Esophagus muscularis mucosa (tissue), 4 donors: ENCODE measurements at regions not wholly inside any gene's neighbourhood (a gene's known extent, or its start where the extent isn't known, plus 50 kb on each side); places are given as distances from the start of the nearest gene placed in this dataset.

ENCODE experiments used
- DNase-seq: peaks from one replicate; pipeline ENCODE4 v3.0.0-alpha.2; 2017; ENCODE audit errors: extremely low spot score
- H3K27ac ChIP-seq, 4 donors: fragments of 200-600 bp; sonication (generic); replicated peaks in 1 of 4; 1 replicate in 3 of 4; 2 replicates in 1 of 4; pipeline ENCODE4 v1.5.1; 2016 to 2019; ENCODE audit warnings: mild to moderate bottlenecking in 1 of 4
- H3K27me3 ChIP-seq, 4 donors: fragments of 200-600 bp; sonication (generic); one replicate each; pipeline versions ENCODE4 v1.5.1 to v1.6.0; 2016 to 2019
- H3K36me3 ChIP-seq, 4 donors: fragments of 200-600 bp; sonication (generic); one replicate each; pipeline ENCODE4 v1.5.1; 2016 to 2019
- H3K4me1 ChIP-seq, 4 donors: fragments of 200-600 bp; sonication (generic); one replicate each; pipeline ENCODE4 v1.5.1; 2016 to 2019
- H3K4me3 ChIP-seq, 4 donors: fragments of 200-600 bp; sonication (generic); 1 replicate in 2 of 4; 2 replicates in 2 of 4; pipeline ENCODE4 v1.5.1; 2016 to 2019; ENCODE audit warnings: mild to moderate bottlenecking in 4 of 4, moderate library complexity in 1 of 4
- H3K9me3 ChIP-seq, 4 donors: fragments of 200-600 bp; sonication (generic); 1 replicate in 3 of 4; 2 replicates in 1 of 4; pipeline ENCODE4 v1.5.1; 2016 to 2019
- CTCF ChIP-seq, 3 experiments: fragments of 200-600 bp in 2 of 3; fragments of 450-650 bp in 1 of 3; sonication (generic) in 2 of 3; IDR thresholded peaks; one replicate each; pipeline ENCODE4 v1.5.1; 2017 to 2019; ENCODE audit warnings: antibody characterized with exemption in 3 of 3, mild to moderate bottlenecking in 2 of 3, moderate library complexity in 1 of 3
- EP300 ChIP-seq: sonication (generic); formaldehyde crosslinking; IDR thresholded peaks from one replicate; pipeline ENCODE4 v1.6.1; 2017; ENCODE audit warnings: antibody characterized with exemption
- POLR2A ChIP-seq: fragments of 450-650 bp; IDR thresholded peaks from one replicate; pipeline ENCODE4 v1.6.1; 2017; ENCODE audit warnings: antibody characterized with exemption, moderate library complexity, mild to moderate bottlenecking, low read depth
- POLR2AphosphoS5 ChIP-seq, 2 donors: sonication (generic); formaldehyde crosslinking; IDR thresholded peaks; one replicate each; pipeline ENCODE4 v1.6.1; 2017; ENCODE audit warnings: antibody characterized with exemption in 2 of 2
- WGBS: methylation state at CpG from one replicate; pipeline ENCODE4 v1.1.5; 2018; 5-methylcytosine and 5-hydroxymethylcytosine counted together
- intact Hi-C: fragments of 100-400 bp; cut with DNase I; formaldehyde crosslinking; loops from one replicate; pipeline ENCODE4 v1.15.1; 2023

- Histone ChIP-seq H3K4me3 (no peak overlapping the region), H3K9me3 (no peaks in the 10 kb centered on the region), H3K36me3 (no peaks in the 10 kb centered on the region), H3K4me1 (no peaks in the 10 kb centered on the region), H3K27ac (no peak overlapping the region), H3K27me3 (no peaks in the 10 kb centered on the region)
- 92% methylated on average over 2 of the region's 12 CpGs for WGBS
- TF ChIP-seq CTCF (IDR thresholded peaks at IDR 0.05): no peak
- no peak for TF ChIP-seq EP300
- no peak for TF ChIP-seq POLR2A
- no peak for TF ChIP-seq POLR2AphosphoS5 (IDR thresholded peaks at IDR 0.05)
- DNase-seq: no peak
- intact Hi-C loops: no loop called here
Observed at GRCh38 chr18:39529358-39529757, 1963.8 kb upstream of the CELF4 start.

- Histone ChIP-seq H3K9me3 (no peaks in the 10 kb centered on the region), H3K4me3 (no peak overlapping the region), H3K27me3 (no peaks in the 10 kb centered on the region), H3K36me3 (no peaks in the 10 kb centered on the region), H3K27ac (no peak overlapping the region), H3K4me1 (no peaks in the 10 kb centered on the region)
- no peak for DNase-seq
- no peak for TF ChIP-seq CTCF (IDR thresholded peaks at IDR 0.05)
- TF ChIP-seq EP300: no peak
- TF ChIP-seq POLR2AphosphoS5 (IDR thresholded peaks at IDR 0.05): no peak
- TF ChIP-seq POLR2A: no peak
- WGBS: 49% methylated on average over 1 of the region's 1 CpG
- intact Hi-C loops: no loop called here
Observed at GRCh38 chr18:39527465-39527864, 1961.9 kb upstream of the CELF4 start.

- no peaks in the 10 kb centered on the region for H3K9me3 ChIP-seq
- no peak overlapping the region for H3K4me3 ChIP-seq
- no peak for DNase-seq
- H3K4me1 ChIP-seq: no peaks in the 10 kb centered on the region
- H3K36me3 ChIP-seq: no peaks in the 10 kb centered on the region
- TF ChIP-seq EP300 (no peak), POLR2A (no peak), CTCF (IDR thresholded peaks at IDR 0.05) (no peak), POLR2AphosphoS5 (IDR thresholded peaks at IDR 0.05) (no peak)
- intact Hi-C loops: no loop called here
- no peaks in the 10 kb centered on the region for H3K27me3 ChIP-seq
- no peak overlapping the region for H3K27ac ChIP-seq
Observed at GRCh38 chr18:39524370-39524769, 1958.8 kb upstream of the CELF4 start.

- H3K36me3 ChIP-seq: no peaks in the 10 kb centered on the region
- TF ChIP-seq CTCF (IDR thresholded peaks at IDR 0.05) (no peak), POLR2AphosphoS5 (IDR thresholded peaks at IDR 0.05) (no peak), POLR2A (no peak), EP300 (no peak)
- H3K4me3 ChIP-seq: no peak overlapping the region
- no peaks in the 10 kb centered on the region for H3K9me3 ChIP-seq
- no peaks in the 10 kb centered on the region for H3K4me1 ChIP-seq
- no peaks in the 10 kb centered on the region for H3K27me3 ChIP-seq
- 89% methylated on average over 1 of the region's 1 CpG for WGBS
- no peak for DNase-seq
- no peak overlapping the region for H3K27ac ChIP-seq
- intact Hi-C loops: no loop called here
Observed at GRCh38 chr18:39523281-39523680, 1957.7 kb upstream of the CELF4 start.

GRCh38 chr18:39521164-39521563 is 1955.6 kb upstream of the CELF4 start:
- Histone ChIP-seq H3K4me1 (no peaks in the 10 kb centered on the region), H3K27me3 (no peaks in the 10 kb centered on the region), H3K4me3 (no peak overlapping the region), H3K27ac (no peak overlapping the region), H3K36me3 (no peaks in the 10 kb centered on the region), H3K9me3 (no peaks in the 10 kb centered on the region)
- intact Hi-C loops: no loop called here
- TF ChIP-seq CTCF (IDR thresholded peaks at IDR 0.05) (no peak), EP300 (no peak), POLR2A (no peak), POLR2AphosphoS5 (IDR thresholded peaks at IDR 0.05) (no peak)
- no peak for DNase-seq
